NCI-H1105 treated with DMSO at 0.1 percent for 48 hours (cell line): ENCODE measurements at regions not wholly inside any gene's neighbourhood (a gene's known extent, or its start where the extent isn't known, plus 50 kb on each side); places are given as distances from the start of the nearest gene placed in this dataset.

ENCODE experiments used
- DNase-seq: peaks from one replicate; lab custom pipeline; 2025; lab: John Stamatoyannopoulos, UW

DNA sequence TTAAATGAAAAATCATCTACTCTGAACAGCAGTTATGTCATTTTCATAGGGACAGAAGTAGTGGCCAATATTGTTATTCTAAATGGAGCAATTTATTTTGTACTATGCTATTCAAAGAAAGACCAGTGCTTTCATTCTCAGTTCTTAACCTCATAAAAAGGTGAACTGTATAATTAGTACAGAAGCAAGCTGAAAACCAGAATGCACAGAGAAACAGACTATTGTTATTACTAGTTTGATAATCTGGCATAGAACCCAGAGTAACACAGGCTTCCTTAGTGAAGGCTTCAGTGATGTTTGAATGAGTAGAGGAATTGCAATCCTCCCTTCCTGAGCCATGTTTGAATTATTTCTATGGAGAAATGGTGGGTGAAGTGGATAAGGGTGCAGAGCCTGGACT, 131.6 kb upstream of the LRRC7 start:
- no peak for DNase-seq

GRCh38 chr1:69438056-69438795, 129.5 kb upstream of the LRRC7 start:
- no peak for DNase-seq

DNA sequence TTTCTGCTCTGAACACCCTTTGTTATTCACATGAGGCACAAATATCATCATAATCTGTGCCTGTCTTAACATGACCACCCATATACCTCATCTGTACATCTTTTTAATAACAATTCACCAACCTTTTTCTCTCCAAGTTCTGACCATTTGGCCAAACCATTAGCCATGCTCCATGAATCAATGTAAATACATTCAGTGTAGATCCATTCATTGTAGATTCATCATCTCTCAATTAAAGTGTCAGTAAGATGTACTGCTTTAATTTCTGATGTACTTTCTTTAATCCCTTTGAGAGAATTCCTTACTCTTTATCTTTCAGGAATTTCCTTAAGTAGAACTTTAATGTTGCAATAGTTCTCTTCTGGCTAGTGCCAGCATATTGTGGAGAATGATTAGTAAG, 126.2 kb upstream of the LRRC7 start:
- no peak for DNase-seq

- no peak for DNase-seq
These were observed 116.5 kb upstream of the LRRC7 start for GRCh38 chr1:69451196-69451595.

DNA sequence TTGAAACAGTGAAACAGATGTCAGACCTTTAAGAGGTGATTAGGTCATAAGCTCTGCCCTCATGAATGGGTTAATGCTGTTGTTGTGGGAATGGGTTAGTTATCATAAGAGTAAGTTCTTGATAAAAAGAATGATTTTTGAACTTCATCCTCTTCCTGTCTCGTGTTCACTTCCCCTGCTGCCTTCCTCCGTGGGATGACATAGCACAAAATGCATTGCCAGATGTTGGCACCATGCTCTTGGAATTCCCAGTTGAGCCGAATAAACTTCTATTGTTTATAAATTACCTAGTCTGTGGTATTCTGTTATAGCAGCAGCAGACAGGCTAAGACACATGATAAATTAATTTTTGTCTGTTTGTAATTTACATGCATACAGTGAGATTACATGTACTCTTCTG, 112.0 kb upstream of the LRRC7 start:
- DNase-seq: no peak

DNA sequence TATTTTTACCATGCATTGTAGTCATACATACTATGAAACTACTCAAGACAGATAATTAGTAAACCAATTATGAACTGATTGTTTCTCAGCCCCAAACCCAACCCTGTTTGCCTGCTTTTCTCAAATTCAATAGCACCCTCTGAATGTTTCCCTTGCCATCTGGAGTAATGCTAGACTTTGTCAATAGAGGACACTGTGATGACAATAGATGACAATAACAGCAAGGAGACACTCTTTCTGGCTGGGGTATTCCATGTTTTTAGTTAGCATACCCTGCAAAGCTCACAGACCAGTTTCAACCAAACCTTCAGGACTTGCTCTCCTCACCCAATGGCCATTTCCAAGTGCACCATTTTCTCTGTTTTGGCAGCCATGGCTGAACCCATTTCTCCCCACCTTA, 108.5 kb upstream of the LRRC7 start:
- DNase-seq: no peak

GRCh38 chr1:69475021-69475420, 92.7 kb upstream of the LRRC7 start:
- DNase-seq: no peak

DNA sequence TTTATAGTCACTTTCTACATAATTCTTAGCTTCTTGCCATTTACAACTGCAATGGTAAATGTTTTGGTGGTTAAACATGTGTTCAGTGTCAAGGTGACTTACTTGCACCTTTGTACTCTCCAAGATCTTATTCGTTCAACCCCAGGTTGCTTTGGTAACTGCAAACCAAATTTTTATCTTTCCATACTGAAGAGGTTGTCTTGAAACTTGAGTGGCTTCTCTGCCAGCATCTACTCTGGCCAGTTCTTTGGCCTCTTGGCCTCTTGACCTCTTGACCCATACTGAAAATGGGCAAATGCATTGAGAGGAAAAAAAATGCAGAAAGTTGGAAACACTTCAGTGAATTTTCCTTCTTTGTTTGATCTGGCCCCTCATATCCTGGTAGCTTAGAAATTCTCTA, 88.0 kb upstream of the LRRC7 start:
- DNase-seq: no peak

DNA sequence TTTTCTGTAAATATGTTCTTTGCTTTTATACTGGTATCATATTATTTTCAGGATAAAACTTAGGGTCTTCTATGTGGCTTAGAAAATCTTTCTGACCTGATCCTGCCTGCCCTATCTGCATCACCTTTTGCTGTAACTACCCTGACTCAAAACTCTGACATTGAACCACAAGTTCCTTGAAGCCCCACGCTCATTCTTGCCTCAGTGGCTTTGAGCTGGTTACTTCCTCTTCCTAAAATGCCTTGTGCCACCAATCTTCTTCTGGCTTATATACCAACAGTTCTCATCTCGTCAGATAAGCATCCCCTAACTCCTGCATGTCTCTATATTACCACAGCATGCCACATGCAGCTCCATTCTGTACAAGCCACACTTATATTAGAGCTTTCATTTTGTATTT, 84.5 kb upstream of the LRRC7 start:
- no peak for DNase-seq

DNA sequence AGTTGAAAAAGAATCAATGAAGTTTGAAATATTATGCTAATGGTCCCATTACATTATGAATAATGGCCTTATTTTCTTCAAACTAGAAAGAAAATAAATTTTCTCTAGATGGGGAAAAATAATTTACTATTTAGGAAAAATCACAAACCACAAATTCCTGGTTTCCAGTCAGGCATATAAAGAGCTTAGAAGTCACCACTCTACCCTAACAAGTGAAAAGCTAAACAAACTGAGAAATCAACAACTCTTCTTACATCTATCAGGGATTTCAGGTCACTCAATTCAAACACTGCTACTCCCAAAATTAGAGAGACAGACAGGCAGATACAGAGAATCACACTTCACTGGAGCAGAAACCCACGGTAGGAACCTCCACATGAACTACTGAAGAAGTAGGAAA, 82.1 kb upstream of the LRRC7 start:
- DNase-seq: no peak

GRCh38 chr1:69491416-69491815, 76.3 kb upstream of the LRRC7 start:
- no peak for DNase-seq

DNA sequence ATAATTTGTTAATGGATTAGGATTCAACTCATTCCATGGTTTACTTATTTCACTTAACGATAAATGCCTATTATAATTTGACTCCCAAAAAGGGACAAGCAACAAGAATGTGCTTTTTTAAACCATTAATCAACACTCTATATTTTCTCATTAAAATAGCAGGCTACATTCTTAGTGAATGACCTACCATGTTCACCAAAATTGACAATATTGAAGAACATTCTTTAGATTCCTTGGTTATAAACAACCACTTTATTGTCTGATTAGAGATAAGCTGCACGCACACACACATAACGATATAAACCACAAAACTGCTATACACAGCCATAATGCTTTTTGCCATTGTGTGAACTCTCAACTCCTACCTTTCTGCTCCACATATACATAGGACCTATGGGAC, 75.4 kb upstream of the LRRC7 start:
- no peak for DNase-seq

DNA sequence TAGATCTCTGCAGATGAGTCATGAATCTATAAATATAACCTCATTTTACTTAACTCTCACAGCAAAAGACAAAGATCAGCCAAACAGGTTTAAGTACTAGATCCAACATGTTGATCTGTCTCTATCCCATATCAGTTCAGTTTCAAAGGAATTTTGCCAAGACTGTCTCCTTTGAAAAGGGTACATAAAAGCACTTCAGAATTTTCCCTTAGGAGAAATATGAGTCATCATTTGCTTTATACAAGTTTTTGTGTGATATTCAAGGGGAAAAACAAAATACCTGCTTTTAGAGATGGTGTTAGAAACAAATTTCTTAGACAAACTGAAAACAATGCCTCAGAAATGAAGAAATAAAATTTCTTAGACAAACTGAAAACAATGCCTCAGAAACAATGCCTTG, 73.5 kb upstream of the LRRC7 start:
- DNase-seq: no peak

DNA sequence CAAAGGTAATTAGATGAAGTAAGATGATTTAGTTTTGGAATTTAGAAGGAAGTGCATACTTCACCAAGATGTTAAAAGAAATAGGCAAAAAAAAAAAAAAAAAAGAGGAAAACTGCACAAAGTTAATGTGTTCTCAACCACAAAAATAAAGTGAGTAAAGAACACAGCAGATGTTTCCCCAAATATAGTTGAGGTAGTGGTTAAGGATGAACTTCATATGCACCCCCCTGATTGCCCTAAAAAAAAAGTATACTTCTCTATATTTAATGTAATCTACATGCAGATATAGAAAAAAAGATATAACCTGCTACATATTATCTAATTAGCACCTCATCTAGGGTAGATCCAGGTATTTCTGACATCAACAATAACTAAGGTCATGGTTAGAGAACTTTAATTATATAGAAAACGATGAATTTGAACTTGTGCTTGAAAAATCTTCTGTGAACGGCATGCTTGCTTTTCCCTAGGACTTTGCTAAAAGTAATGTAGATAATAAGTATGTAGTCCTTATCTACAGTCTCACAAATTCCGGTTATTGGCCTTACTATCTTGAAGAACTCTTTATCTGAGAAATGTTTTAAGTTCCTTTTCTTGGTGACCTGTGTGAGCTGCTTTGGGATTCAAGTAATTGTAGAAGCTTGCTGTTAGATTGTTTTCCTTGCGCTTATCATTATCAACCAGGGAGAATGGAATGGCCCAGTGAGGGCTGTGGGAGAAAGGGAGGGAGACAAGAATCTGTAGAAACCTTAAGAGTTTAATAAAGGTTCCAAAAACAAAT, 70.1 kb upstream of the LRRC7 start:
- DNase-seq: no peak

GRCh38 chr1:69498711-69499110, 69.0 kb upstream of the LRRC7 start:
- no peak for DNase-seq

DNA sequence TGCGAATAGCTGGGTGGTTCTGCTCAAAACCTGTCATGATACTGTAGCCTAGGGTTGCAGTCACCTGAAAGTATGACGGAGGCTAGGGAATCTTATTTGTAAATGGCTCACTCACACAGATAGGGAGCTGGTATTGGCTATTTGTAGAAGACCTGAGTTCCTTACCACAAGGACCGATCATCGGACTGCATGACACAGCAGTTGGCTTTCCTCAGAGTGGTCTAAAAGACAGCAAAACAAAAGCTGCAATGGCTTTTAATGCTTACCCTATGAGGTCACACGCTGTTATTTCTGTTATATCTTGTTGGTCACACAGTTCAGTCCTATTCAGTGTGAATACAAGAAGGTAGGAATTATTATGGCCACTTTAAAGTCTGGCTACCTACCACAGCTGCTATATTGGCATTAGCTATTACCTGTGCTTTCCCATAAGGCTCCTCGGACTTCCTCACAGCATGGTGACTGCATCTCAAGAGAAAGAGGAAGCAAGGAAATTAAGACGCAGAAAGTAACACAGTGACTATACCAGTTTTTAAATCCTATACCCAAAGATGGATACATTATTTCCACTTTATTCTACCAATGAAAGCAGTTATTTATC, 68.4 kb upstream of the LRRC7 start:
- DNase-seq: no peak

- DNase-seq: no peak
These were observed 64.7 kb upstream of the LRRC7 start for GRCh38 chr1:69502991-69503390.

GRCh38 chr1:69504730-69505252, 62.9 kb upstream of the LRRC7 start:
- no peak for DNase-seq

- no peak for DNase-seq
These were observed 61.4 kb upstream of the LRRC7 start for GRCh38 chr1:69506311-69506710.

DNA sequence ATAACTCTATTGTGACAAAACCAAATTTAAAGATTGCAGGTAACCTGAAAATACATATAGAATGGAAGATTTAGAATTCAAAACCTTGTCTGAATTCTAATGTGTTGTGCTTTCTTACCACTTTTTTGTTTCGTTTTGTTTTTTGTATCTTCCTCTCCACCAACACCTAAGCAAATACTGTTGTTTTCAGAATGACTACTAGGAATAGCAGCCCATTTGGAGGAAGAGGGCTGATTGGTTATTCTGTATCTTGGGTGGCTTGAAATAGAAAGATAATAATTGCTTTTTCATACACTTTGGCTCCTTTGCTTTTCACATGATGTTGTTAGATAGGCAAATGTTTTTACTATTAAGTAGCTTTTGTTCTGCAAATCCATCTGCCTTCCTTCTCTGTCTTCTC, 61.0 kb upstream of the LRRC7 start:
- no peak for DNase-seq

GRCh38 chr1:69510026-69510425, 57.7 kb upstream of the LRRC7 start:
- DNase-seq: no peak

- DNase-seq: no peak
These were observed 56.1 kb upstream of the LRRC7 start for GRCh38 chr1:69511426-69512192.
